GM12875 (cell line): ENCODE measurements at regions not wholly inside any gene's neighbourhood (a gene's known extent, or its start where the extent isn't known, plus 50 kb on each side); places are given as distances from the start of the nearest gene placed in this dataset.

Source experiments
- H3K4me3 ChIP-seq: one replicate; pipeline ENCODE4 v1.5.1; 2011; ENCODE audit warnings: low read depth, low read length, control low read depth
- TF ChIP-seq, protein P1 (sequence below): IDR thresholded peaks from 2 replicates; pipeline ENCODE4 v1.5.1; 2011; ENCODE audit warnings: low read depth, mild to moderate bottlenecking, control low read depth, inconsistent platforms, low read length, moderate library complexity, borderline replicate concordance; ENCODE audit not compliant: insufficient read depth

DNA sequence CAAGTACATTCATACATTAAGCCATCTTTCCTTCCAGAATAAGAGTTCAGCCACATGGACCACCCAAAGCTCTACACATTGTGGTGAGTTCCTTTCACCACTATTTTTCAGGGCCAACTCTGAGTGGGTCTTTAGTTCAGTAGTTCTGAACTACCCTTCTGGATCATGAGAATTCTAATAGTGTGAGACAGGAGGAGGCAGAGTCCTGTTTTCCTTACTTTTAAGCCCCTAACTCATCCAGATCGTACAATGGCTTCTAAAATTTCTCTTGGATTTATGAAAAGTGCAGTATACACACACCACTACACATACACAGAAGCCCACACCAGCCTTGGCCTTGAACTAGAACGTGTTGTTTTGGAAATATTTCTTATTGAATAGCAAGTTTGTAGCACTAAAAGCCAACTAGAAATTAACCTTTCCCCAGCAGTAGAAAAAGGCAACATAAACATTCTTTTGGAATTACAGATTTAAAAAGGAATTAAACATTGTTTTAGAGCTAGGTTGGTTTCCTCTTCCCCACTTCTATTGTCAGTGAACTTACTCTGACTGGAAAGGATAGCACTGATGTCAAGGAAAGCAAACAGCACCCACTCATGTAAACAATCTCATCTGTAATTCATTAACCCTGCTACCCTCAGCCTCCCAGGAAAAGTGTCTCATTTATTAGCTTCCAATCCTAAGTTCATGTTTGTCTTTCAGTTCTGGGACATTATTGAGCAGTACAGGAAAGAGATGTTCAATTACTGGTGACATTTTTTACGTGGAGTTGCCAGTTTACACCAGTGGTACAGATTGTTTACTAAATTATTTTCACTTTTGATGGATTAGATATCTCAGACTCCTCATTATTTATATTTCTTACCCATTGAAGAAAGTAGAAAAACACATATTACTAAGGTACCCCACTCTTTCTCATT lies 95.7 kb upstream of the AGTR1 start:
- no peak overlapping the region for H3K4me3 ChIP-seq
- TF ChIP-seq, protein P1, sequence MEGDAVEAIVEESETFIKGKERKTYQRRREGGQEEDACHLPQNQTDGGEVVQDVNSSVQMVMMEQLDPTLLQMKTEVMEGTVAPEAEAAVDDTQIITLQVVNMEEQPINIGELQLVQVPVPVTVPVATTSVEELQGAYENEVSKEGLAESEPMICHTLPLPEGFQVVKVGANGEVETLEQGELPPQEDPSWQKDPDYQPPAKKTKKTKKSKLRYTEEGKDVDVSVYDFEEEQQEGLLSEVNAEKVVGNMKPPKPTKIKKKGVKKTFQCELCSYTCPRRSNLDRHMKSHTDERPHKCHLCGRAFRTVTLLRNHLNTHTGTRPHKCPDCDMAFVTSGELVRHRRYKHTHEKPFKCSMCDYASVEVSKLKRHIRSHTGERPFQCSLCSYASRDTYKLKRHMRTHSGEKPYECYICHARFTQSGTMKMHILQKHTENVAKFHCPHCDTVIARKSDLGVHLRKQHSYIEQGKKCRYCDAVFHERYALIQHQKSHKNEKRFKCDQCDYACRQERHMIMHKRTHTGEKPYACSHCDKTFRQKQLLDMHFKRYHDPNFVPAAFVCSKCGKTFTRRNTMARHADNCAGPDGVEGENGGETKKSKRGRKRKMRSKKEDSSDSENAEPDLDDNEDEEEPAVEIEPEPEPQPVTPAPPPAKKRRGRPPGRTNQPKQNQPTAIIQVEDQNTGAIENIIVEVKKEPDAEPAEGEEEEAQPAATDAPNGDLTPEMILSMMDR, result no peak

DNA sequence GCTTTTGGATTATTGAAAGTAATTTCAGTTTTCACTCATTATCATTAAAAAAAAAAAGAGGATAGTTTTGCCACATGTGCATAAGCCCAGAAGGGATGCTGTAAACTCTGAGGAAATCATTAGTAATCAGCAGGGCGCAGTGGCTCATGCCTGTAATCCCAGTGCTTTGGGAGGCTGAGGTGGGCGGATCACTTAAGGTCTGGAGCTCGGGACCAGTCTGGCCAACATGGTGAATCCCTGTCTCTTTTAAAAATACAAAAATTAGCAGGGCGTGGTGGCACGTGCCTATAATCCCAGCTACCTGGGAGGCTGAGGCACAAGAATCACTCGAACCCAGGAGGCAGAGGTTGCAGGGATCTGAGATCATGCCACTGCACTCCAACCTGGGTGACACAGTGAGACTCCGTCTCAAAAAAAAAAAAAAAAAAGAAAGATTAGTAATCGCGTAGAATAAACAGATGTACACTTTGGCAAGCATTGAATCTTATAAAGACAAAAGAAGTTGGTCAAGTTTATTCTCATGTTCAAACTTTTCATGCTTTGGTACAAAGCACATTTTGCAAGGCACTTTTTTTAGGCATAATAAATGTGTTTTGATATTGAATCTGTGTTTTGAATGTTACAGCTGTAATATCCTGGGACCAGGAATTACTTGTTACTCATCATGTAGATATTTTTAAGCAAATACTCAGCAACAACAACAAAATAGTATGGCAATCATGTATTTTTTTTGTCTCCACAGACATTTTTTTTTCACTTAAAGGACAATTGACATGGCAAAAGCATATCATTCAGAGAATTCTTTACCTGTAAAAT lies 93.2 kb upstream of the AGTR1 start:
- TF ChIP-seq, protein P1, result no peak
- no peak overlapping the region for H3K4me3 ChIP-seq

DNA sequence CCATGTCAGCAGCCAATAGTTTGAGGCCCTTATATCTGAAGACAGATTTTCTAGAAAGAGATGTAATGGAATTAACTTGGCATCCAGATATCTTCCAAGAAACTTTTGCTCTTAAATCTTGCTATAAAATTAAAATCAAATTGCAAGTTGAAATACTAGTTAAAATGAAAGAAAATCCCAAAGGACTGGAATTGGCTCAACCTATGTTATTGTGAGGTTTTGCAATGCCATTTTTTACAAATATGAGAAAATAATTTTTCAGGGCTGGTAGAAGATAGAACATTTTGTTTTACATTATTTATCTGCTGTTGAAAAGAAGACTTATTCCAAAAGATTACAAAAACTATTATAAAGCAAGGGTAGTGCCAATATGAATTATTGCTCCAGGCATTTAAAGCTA lies 92.2 kb upstream of the AGTR1 start:
- TF ChIP-seq, protein P1, result no peak
- no peak overlapping the region for H3K4me3 ChIP-seq

DNA sequence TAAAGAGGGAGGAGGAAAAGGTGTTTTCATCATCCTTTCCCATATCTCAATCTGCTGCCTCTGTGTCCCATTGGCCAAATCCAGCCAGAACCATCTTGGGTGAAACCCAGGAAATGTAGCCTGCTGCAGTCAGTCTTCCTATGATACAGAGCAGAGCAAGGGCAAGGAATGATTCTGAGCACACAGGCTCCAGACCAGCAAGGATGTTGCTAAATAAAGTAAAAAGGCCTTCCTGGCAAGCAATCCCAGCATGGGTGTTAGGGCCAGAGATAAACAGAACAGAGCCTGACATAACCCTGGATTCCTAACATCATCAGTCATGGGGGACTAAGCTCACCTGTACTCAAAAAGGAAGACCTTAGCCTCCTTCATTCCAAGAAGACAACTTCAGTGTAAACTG lies 90.7 kb upstream of the AGTR1 start:
- TF ChIP-seq, protein P1, result no peak
- H3K4me3 ChIP-seq, result no peak overlapping the region

DNA sequence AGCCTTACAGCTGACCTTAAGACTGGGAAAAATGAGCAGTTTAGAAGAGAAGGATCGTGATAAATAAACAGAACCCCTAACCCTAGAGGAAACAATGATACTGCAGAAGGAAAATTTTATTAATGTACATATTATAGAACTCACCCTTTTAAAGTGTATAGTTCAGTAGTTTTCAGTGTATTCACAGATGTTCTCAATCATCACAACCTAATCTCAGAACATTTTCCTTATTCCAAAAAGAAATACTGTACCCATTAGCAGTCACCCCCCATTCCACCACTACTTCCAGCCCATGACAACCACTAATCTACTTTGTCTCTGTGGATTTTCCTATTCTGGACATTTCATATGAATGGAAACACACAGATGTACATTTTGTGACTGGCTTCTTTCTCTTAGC lies 90.2 kb upstream of the AGTR1 start:
- TF ChIP-seq, protein P1, result no peak
- no peak overlapping the region for H3K4me3 ChIP-seq

DNA sequence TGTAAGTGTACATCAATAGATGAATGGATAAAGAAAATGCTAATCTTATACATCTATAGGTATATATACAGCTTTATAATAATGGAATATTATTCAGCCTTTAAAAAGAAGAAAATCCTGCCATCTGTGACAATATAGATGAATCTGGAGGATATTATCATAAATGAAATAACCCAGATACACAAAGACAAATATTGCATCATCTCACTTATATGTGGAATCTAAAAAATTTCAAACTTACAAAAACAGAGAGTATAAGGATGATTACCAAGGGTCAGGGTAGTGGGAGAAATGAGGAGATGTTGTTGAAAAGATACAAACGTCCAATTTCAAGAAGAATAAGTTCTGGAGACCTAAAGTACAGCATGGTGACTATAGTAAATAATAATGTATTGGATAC lies 85.4 kb upstream of the AGTR1 start:
- H3K4me3 ChIP-seq, result no peak overlapping the region
- TF ChIP-seq, protein P1, result no peak
